ENCODE measurements at regions not wholly inside any gene's neighbourhood (a gene's known extent, or its start where the extent isn't known, plus 50 kb on each side); places are given as distances from the start of the nearest gene placed in this dataset.

DNA sequence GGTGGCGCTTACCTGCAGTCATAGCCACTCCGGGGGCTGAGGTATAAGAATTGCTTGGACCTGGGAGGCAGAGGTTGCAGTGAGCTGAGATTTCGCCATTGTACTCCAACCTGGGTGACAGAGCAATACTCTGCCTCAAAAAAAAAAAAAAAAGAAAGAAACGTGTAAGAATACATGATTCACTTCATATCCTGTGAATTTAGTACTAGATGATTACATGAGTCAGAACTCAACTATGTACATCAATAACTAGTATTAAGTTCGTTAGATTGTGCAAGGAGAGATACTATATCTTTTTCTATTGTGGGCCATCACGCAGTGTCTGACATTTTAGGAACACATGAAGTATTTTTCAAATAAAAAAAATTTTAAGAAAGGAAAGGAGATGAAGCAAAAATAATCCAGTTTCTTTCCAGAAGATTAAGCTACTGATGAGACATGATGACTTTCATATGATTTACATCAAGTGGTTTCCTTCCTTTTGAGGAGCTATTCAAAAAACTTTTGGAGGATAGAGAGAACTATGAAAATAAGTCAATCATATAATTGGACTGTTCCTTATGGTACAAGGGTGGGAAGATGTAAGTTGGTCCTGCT, 64.7 kb upstream of the EXOC1L start:
- DNase-seq (ENCODE audit: low read depth, low spot score), result no peak

DNA sequence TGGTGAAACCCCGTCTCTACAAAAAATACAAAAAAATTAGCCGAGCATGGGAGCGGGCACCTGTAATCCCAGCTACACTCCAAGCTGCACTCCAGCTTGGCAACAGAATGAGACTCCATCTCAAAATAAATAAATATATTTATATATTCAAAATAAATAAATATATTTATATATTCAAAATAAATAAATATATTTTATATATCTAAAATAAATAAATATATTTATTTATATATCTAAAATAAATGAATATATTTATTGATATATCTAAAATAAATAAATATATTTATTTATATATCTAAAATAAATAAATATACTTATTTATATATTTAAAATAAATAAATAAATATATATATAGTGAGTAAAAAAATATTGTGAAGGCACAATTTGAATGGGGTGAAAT, 63.4 kb upstream of the EXOC1L start:
- DNase-seq (ENCODE audit: low read depth, low spot score), result no peak

- DNase-seq (ENCODE audit: low read depth, low spot score), result peak; percentile 2
Observed at GRCh38 chr4:55757356-55757952, 62.1 kb upstream of the EXOC1L start.

DNA sequence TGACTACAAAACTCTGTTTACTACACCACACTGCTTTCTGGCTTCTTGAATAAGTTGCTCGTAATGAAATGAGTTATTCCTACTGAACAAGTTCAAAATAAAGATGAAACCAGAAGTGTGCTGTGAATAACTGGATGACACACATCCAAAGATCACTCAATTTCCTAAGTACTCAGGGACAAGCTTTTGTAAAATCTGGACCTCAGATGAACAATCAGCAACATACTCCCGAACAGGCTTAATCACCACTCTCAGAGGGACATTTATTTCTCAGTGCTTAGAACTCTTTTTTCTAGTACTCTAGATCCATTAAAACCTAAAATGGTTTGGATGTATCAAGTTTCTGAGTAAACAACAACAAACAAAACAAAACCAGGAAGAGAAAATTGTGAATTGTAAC, 61.5 kb upstream of the EXOC1L start:
- DNase-seq (ENCODE audit: low read depth, low spot score), result no peak

DNA sequence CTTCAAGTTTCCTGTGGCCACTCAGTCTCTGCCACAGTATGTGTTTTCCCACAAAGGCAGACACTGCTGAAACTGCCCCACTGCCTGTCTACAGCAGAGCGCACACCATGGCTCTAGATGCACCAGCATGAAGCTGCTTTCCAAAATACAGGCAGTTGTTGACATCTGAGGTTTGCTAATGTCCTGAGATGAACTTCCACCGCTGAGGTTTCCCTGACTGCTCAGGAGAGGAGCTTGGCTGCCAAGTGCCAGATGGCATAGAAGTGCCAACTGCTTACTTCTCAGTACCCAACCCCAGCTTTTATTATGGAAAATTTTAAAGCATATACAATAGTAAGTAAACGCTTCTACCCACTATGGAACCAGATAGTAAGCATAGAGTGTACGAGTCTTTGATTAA, 61.0 kb upstream of the EXOC1L start:
- DNase-seq (ENCODE audit: low read depth, low spot score), result no peak

- no peak for DNase-seq (ENCODE audit: low read depth, low spot score)
Observed at GRCh38 chr4:55762819-55763218, 56.8 kb upstream of the EXOC1L start.

DNA sequence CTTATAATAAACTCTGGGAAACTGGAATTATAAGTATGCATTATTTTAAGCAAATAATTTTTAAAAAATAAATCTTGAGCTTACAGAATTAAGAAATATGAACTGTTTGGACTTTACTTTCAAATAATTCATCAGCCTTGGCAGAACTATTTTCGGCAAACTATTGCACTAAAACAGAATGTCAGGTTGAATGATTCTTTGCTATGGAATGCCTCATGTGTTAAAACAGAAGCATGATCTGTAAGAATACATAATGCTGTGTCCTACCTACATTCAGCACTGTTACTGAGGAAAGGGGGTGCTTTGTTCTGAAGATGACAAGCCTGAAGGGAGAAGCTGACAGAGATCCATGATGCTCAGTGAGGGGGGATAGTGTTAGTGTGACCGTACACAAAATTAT, 55.6 kb upstream of the EXOC1L start:
- DNase-seq (ENCODE audit: low read depth, low spot score), result no peak

- no peak for DNase-seq (ENCODE audit: low read depth, low spot score)
Observed at GRCh38 chr4:55765070-55765469, 54.5 kb upstream of the EXOC1L start.

DNA sequence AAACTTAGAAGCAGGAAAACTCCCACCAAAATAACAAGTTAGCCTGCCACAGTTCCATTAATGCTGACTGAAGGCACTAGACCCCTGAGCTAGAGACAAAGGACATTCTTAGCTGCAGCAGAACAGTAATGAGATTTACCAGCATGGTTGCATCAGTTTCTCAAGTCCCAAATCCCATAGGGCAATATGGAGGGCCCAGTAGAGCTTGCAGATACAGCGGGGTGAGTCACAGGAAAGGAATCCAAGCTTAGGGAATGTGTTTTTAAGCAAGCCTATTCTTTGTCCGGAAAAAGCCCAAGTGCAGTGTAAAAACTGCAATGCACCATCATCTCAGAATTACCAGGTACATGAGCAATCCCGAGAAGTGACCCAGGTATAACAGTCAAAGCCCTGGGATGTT, 51.3 kb upstream of the EXOC1L start:
- DNase-seq (ENCODE audit: low read depth, low spot score), result peak; percentile 80
